WTC11 (cell line): ENCODE measurements at regions not wholly inside any gene's neighbourhood (a gene's known extent, or its start where the extent isn't known, plus 50 kb on each side); places are given as distances from the start of the nearest gene placed in this dataset.
A peak's percentile ranks its signal among the peaks of the same experiment; 100 is the strongest.

Experiments
- ATAC-seq: fragments of 200-7000 bp; cut with Tn5 transposase; 2 replicates; pipeline ENCODE4 v1.10.0; 2021; ENCODE audit warnings: mild to moderate bottlenecking, moderate library complexity
- CTCF ChIA-PET: fragments of 300-600 bp; sonication (Branson Sonifier 250); formaldehyde crosslinking; loops from one replicate; lab custom pipeline; 2021; ENCODE audit warnings: antibody characterized with exemption; lab: Charles Lee
- POLR2A ChIA-PET: fragments of 350-600 bp; sonication (Branson Sonifier 250); formaldehyde crosslinking; loops from one replicate; lab custom pipeline; 2021; ENCODE audit warnings: antibody characterized with exemption; lab: Charles Lee
- DNase-seq: peaks from one replicate; pipeline ENCODE4 v3.0.0; 2021; ENCODE audit warnings: low spot score
- H3K27ac Mint-ChIP-seq: 2 replicates; pipeline ENCODE4 v1.8.0; 2021; ENCODE audit warnings: mixed read lengths
- H3K27me3 Mint-ChIP-seq: 2 replicates; pipeline ENCODE4 v1.8.0; 2021; ENCODE audit warnings: low read depth, mild to moderate bottlenecking, moderate library complexity, mixed read lengths
- H3K36me3 Mint-ChIP-seq: 2 replicates; pipeline ENCODE4 v1.8.0; 2021; ENCODE audit warnings: mixed read lengths
- H3K4me1 Mint-ChIP-seq: 2 replicates; pipeline ENCODE4 v1.8.0; 2022; ENCODE audit warnings: mixed read lengths
- H3K4me3 Mint-ChIP-seq: 2 replicates; pipeline ENCODE4 v1.8.0; 2021; ENCODE audit warnings: mild to moderate bottlenecking, moderate library complexity, mixed read lengths
- H3K9me3 Mint-ChIP-seq: 2 replicates; pipeline ENCODE4 v1.8.0; 2021; ENCODE audit warnings: mixed read lengths
- CREM ChIP-seq: sonication (generic); formaldehyde crosslinking; IDR thresholded peaks from 2 replicates; pipeline ENCODE4 v1.8.1; 2022; ENCODE audit warnings: mild to moderate bottlenecking, missing genetic modification reagents, moderate library complexity
- ELF4 ChIP-seq: sonication (generic); formaldehyde crosslinking; IDR thresholded peaks from 2 replicates; pipeline ENCODE4 v1.8.1; 2022; ENCODE audit warnings: low read depth, mild to moderate bottlenecking, moderate library complexity, missing genetic modification reagents
- ESRRA ChIP-seq: sonication (generic); formaldehyde crosslinking; IDR thresholded peaks from 2 replicates; pipeline ENCODE4 v1.8.1; 2022; ENCODE audit warnings: mild to moderate bottlenecking, missing genetic modification reagents, borderline replicate concordance
- ETV6 ChIP-seq: sonication (generic); formaldehyde crosslinking; IDR thresholded peaks from 2 replicates; pipeline ENCODE4 v1.8.1; 2022; ENCODE audit warnings: mild to moderate bottlenecking, missing genetic modification reagents
- GTF2I ChIP-seq: fragments of 250-450 bp; sonication (Bioruptor Pico); conservative IDR thresholded peaks from 2 replicates; pipeline ENCODE4 v1.4.0; 2021; ENCODE audit warnings: mild to moderate bottlenecking
- HMGA2 ChIP-seq: fragments of 250-450 bp; sonication (Bioruptor Pico); IDR thresholded peaks from 2 replicates; pipeline ENCODE4 v1.4.0; 2021; ENCODE audit warnings: mild to moderate bottlenecking, moderate library complexity
- JUN ChIP-seq: sonication (generic); formaldehyde crosslinking; IDR thresholded peaks from 2 replicates; pipeline ENCODE4 v1.8.0; 2023; ENCODE audit warnings: mild to moderate bottlenecking, missing genetic modification reagents
- NFATC4 ChIP-seq: fragments of 250-450 bp; sonication (Bioruptor Pico); IDR thresholded peaks from 2 replicates; pipeline ENCODE4 v1.9.0; 2021; ENCODE audit warnings: mild to moderate bottlenecking
- RORB ChIP-seq: fragments of 250-450 bp; sonication (Bioruptor Pico); IDR thresholded peaks from 2 replicates; pipeline ENCODE4 v1.9.0; 2021; ENCODE audit warnings: mild to moderate bottlenecking
- SMAD3 ChIP-seq: sonication (generic); formaldehyde crosslinking; IDR thresholded peaks from 2 replicates; pipeline ENCODE4 v1.8.0; 2022; ENCODE audit warnings: missing genetic modification reagents, mild to moderate bottlenecking, borderline replicate concordance
- SP1 ChIP-seq: sonication (generic); formaldehyde crosslinking; conservative IDR thresholded peaks from 2 replicates; pipeline ENCODE4 v1.8.1; 2022; ENCODE audit warnings: missing genetic modification reagents
- ZBTB21 ChIP-seq: sonication (generic); formaldehyde crosslinking; IDR thresholded peaks from 2 replicates; pipeline ENCODE4 v1.8.1; 2023; ENCODE audit warnings: mild to moderate bottlenecking, missing genetic modification reagents, borderline replicate concordance
- ZNF121 ChIP-seq: sonication (generic); formaldehyde crosslinking; IDR thresholded peaks from 2 replicates; pipeline ENCODE4 v1.8.0; 2023; ENCODE audit warnings: missing genetic modification reagents
- ZNF232 ChIP-seq: sonication (generic); formaldehyde crosslinking; IDR thresholded peaks from 2 replicates; pipeline ENCODE4 v1.8.0; 2022; ENCODE audit warnings: mild to moderate bottlenecking, missing genetic modification reagents
- ZNF263 ChIP-seq: sonication (generic); formaldehyde crosslinking; IDR thresholded peaks from 2 replicates; pipeline ENCODE4 v1.8.1; 2022; ENCODE audit warnings: low read depth, mild to moderate bottlenecking, moderate library complexity, missing genetic modification reagents
- ZNF396 ChIP-seq: fragments of 250-450 bp; sonication (Bioruptor Pico); IDR thresholded peaks from 2 replicates; pipeline ENCODE4 v1.8.0; 2021; ENCODE audit warnings: mild to moderate bottlenecking, moderate library complexity, borderline replicate concordance
- ZNF416 ChIP-seq: fragments of 250-450 bp; sonication (Bioruptor Pico); IDR thresholded peaks from 2 replicates; pipeline ENCODE4 v1.9.0; 2021; ENCODE audit warnings: mild to moderate bottlenecking, inconsistent platforms
- TF ChIP-seq, protein P1 (sequence below): sonication (generic); formaldehyde crosslinking; IDR thresholded peaks from 2 replicates; pipeline ENCODE4 v1.8.1; 2023; ENCODE audit warnings: mild to moderate bottlenecking, missing genetic modification reagents, borderline replicate concordance
- TF ChIP-seq, protein P2 (sequence below): sonication (generic); formaldehyde crosslinking; conservative IDR thresholded peaks from 2 replicates; pipeline ENCODE4 v1.8.1; 2022; ENCODE audit warnings: mild to moderate bottlenecking, missing genetic modification reagents
- TF ChIP-seq, protein P3 (sequence below): sonication (generic); formaldehyde crosslinking; IDR thresholded peaks from 2 replicates; pipeline ENCODE4 v1.8.1; 2022; ENCODE audit warnings: low read depth, mild to moderate bottlenecking, moderate library complexity, missing genetic modification reagents, borderline replicate concordance
- TF ChIP-seq, protein P4 (sequence below): sonication (generic); formaldehyde crosslinking; IDR thresholded peaks from 2 replicates; pipeline ENCODE4 v1.8.0; 2023; ENCODE audit warnings: mild to moderate bottlenecking, missing genetic modification reagents
- TF ChIP-seq, protein P5 (sequence below): fragments of 250-450 bp; sonication (Bioruptor Pico); IDR thresholded peaks from 2 replicates; pipeline ENCODE4 v1.9.0; 2021; ENCODE audit warnings: mild to moderate bottlenecking, borderline replicate concordance

DNA sequence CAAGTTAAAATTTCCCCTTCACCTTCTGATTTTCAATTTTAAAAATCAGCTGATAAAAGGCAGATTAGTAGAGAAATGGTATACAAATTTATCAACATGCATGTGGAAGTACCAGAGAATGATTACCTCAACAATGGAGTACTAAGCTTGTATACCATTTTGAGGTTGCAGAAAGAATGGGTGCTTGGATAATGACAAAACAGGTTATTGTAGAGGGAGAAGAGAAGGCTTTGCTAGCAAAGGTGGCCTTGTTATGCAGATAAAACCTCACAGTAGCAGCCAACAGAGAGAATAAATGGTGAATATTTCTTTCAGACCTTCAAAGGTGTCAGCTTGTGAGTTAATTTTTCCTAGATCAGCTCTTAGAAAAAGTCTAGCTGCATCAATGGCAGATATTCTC, 1174.9 kb upstream of the ADGRL4 start:
- ATAC-seq (peak; percentile 94), DNase-seq (no peak)
- peak overlapping the region; percentile 14; the same call in 1 of the 2 replicates for H3K4me3 Mint-ChIP-seq
- H3K9me3 Mint-ChIP-seq, result peaks cover 8% of the 10 kb centered on the region
- POLR2A ChIA-PET, result no interaction called here
- CTCF ChIA-PET, result interaction anchor here (0.6 to 1.2 kb wide), 2 partner anchors 26 to 75 kb away, joined by 3 to 4 read pairs; no protein-coding TSS in a partner anchor
- H3K4me1 Mint-ChIP-seq, result peaks cover 30% of the 10 kb centered on the region
- no peak for TF ChIP-seq ELF4 (CRISPR knock-in tag)
- TF ChIP-seq, protein P1, sequence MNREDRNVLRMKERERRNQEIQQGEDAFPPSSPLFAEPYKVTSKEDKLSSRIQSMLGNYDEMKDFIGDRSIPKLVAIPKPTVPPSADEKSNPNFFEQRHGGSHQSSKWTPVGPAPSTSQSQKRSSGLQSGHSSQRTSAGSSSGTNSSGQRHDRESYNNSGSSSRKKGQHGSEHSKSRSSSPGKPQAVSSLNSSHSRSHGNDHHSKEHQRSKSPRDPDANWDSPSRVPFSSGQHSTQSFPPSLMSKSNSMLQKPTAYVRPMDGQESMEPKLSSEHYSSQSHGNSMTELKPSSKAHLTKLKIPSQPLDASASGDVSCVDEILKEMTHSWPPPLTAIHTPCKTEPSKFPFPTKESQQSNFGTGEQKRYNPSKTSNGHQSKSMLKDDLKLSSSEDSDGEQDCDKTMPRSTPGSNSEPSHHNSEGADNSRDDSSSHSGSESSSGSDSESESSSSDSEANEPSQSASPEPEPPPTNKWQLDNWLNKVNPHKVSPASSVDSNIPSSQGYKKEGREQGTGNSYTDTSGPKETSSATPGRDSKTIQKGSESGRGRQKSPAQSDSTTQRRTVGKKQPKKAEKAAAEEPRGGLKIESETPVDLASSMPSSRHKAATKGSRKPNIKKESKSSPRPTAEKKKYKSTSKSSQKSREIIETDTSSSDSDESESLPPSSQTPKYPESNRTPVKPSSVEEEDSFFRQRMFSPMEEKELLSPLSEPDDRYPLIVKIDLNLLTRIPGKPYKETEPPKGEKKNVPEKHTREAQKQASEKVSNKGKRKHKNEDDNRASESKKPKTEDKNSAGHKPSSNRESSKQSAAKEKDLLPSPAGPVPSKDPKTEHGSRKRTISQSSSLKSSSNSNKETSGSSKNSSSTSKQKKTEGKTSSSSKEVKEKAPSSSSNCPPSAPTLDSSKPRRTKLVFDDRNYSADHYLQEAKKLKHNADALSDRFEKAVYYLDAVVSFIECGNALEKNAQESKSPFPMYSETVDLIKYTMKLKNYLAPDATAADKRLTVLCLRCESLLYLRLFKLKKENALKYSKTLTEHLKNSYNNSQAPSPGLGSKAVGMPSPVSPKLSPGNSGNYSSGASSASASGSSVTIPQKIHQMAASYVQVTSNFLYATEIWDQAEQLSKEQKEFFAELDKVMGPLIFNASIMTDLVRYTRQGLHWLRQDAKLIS (CRISPR knock-in tag), result no peak
- TF ChIP-seq NFATC4 (CRISPR knock-in tag), result no peak
- no peak for TF ChIP-seq ZBTB21 (CRISPR knock-in tag)
- TF ChIP-seq GTF2I (CRISPR knock-in tag), result no peak
- TF ChIP-seq ZNF232 (CRISPR knock-in tag), result no peak
- no peak for TF ChIP-seq ZNF416 (CRISPR knock-in tag)
- TF ChIP-seq SP1 (CRISPR knock-in tag), result no peak
- TF ChIP-seq JUN (CRISPR knock-in tag), result no peak
- TF ChIP-seq, protein P2, sequence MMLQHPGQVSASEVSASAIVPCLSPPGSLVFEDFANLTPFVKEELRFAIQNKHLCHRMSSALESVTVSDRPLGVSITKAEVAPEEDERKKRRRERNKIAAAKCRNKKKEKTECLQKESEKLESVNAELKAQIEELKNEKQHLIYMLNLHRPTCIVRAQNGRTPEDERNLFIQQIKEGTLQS (CRISPR knock-in tag), result no peak
- TF ChIP-seq HMGA2 (CRISPR knock-in tag), result no peak
- no peak for TF ChIP-seq SMAD3 (CRISPR knock-in tag)
- TF ChIP-seq CREM, result no peak
- TF ChIP-seq, protein P3, sequence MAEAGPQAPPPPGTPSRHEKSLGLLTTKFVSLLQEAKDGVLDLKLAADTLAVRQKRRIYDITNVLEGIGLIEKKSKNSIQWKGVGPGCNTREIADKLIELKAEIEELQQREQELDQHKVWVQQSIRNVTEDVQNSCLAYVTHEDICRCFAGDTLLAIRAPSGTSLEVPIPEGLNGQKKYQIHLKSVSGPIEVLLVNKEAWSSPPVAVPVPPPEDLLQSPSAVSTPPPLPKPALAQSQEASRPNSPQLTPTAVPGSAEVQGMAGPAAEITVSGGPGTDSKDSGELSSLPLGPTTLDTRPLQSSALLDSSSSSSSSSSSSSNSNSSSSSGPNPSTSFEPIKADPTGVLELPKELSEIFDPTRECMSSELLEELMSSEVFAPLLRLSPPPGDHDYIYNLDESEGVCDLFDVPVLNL (CRISPR knock-in tag), result no peak
- no peak for TF ChIP-seq ZNF263 (CRISPR knock-in tag)
- TF ChIP-seq, protein P4, sequence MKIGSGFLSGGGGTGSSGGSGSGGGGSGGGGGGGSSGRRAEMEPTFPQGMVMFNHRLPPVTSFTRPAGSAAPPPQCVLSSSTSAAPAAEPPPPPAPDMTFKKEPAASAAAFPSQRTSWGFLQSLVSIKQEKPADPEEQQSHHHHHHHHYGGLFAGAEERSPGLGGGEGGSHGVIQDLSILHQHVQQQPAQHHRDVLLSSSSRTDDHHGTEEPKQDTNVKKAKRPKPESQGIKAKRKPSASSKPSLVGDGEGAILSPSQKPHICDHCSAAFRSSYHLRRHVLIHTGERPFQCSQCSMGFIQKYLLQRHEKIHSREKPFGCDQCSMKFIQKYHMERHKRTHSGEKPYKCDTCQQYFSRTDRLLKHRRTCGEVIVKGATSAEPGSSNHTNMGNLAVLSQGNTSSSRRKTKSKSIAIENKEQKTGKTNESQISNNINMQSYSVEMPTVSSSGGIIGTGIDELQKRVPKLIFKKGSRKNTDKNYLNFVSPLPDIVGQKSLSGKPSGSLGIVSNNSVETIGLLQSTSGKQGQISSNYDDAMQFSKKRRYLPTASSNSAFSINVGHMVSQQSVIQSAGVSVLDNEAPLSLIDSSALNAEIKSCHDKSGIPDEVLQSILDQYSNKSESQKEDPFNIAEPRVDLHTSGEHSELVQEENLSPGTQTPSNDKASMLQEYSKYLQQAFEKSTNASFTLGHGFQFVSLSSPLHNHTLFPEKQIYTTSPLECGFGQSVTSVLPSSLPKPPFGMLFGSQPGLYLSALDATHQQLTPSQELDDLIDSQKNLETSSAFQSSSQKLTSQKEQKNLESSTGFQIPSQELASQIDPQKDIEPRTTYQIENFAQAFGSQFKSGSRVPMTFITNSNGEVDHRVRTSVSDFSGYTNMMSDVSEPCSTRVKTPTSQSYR (CRISPR knock-in tag), result no peak
- TF ChIP-seq ETV6 (CRISPR knock-in tag), result no peak
- TF ChIP-seq ZNF396, result no peak
- no peaks in the 10 kb centered on the region for H3K27me3 Mint-ChIP-seq
- peak overlapping the region; percentile 81; the same call in 1 of the 2 replicates for H3K27ac Mint-ChIP-seq
- H3K36me3 Mint-ChIP-seq, result no peaks in the 10 kb centered on the region

DNA sequence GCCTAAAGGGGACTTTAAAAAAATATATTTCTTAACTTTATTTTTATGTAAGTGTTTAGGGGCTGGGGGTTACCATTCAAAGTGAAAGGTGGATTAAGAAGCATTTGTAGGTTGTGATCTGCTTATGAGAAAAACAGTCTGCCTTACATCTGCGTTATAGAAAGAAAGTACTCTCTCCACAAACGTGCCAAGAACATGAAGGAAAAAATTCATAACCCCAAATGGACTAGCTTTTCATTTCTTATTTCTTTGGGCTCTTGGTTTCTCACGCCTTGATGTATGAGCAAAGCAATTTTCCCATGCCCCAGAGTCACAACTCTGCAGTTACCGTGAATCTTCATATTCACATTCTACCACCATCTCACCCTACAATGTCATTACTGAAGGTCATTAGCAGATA, 1165.1 kb upstream of the ADGRL4 start:
- ChIA-PET CTCF (interaction anchor here (1.3 to 1.4 kb wide), 2 partner anchors 8 to 16 kb away, joined by 3 to 5 read pairs; no protein-coding TSS in a partner anchor), POLR2A (no interaction called here)
- peaks cover 6% of the 10 kb centered on the region for H3K9me3 Mint-ChIP-seq
- H3K27me3 Mint-ChIP-seq, result no peaks in the 10 kb centered on the region
- no peak overlapping the region for H3K4me3 Mint-ChIP-seq
- DNase-seq (no peak), ATAC-seq (no peak)
- H3K36me3 Mint-ChIP-seq, result no peaks in the 10 kb centered on the region
- no peak overlapping the region for H3K27ac Mint-ChIP-seq
- H3K4me1 Mint-ChIP-seq, result no peaks in the 10 kb centered on the region
- TF ChIP-seq ESRRA (CRISPR knock-in tag) (no peak), RORB (CRISPR knock-in tag) (no peak), ZNF121 (CRISPR knock-in tag) (no peak), ZBTB21 (CRISPR knock-in tag) (no peak)
- TF ChIP-seq, protein P5, sequence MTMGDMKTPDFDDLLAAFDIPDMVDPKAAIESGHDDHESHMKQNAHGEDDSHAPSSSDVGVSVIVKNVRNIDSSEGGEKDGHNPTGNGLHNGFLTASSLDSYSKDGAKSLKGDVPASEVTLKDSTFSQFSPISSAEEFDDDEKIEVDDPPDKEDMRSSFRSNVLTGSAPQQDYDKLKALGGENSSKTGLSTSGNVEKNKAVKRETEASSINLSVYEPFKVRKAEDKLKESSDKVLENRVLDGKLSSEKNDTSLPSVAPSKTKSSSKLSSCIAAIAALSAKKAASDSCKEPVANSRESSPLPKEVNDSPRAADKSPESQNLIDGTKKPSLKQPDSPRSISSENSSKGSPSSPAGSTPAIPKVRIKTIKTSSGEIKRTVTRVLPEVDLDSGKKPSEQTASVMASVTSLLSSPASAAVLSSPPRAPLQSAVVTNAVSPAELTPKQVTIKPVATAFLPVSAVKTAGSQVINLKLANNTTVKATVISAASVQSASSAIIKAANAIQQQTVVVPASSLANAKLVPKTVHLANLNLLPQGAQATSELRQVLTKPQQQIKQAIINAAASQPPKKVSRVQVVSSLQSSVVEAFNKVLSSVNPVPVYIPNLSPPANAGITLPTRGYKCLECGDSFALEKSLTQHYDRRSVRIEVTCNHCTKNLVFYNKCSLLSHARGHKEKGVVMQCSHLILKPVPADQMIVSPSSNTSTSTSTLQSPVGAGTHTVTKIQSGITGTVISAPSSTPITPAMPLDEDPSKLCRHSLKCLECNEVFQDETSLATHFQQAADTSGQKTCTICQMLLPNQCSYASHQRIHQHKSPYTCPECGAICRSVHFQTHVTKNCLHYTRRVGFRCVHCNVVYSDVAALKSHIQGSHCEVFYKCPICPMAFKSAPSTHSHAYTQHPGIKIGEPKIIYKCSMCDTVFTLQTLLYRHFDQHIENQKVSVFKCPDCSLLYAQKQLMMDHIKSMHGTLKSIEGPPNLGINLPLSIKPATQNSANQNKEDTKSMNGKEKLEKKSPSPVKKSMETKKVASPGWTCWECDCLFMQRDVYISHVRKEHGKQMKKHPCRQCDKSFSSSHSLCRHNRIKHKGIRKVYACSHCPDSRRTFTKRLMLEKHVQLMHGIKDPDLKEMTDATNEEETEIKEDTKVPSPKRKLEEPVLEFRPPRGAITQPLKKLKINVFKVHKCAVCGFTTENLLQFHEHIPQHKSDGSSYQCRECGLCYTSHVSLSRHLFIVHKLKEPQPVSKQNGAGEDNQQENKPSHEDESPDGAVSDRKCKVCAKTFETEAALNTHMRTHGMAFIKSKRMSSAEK (CRISPR knock-in tag), result no peak
